NCI-H446 (cell line): ENCODE measurements at regions not wholly inside any gene's neighbourhood (a gene's known extent, or its start where the extent isn't known, plus 50 kb on each side); places are given as distances from the start of the nearest gene placed in this dataset.

Source experiments
- DNase-seq, 2 experiments: peaks; one replicate each; lab custom pipeline; 2025; lab: John Stamatoyannopoulos, UW

- DNase-seq, result no peak
Observed at GRCh38 chr5:106584268-106584667, 1086.5 kb downstream of the EFNA5 start.

GRCh38 chr5:106578736-106579135 lies 1092.0 kb downstream of the EFNA5 start:
- DNase-seq, result no peak

GRCh38 chr5:106574820-106575219 lies 1095.9 kb downstream of the EFNA5 start:
- no peak for DNase-seq

- no peak for DNase-seq
Observed at GRCh38 chr5:106566031-106566430, 1104.7 kb downstream of the EFNA5 start.

- DNase-seq, result peak; percentile 40 to 80
Observed at GRCh38 chr5:106545325-106545724, 1125.4 kb downstream of the EFNA5 start.

GRCh38 chr5:106543330-106543729 lies 1127.4 kb downstream of the EFNA5 start:
- no peak for DNase-seq

- DNase-seq, result no peak
Observed at GRCh38 chr5:106530150-106530549, 1140.6 kb downstream of the EFNA5 start.

GRCh38 chr5:106525438-106525837 lies 1145.3 kb downstream of the EFNA5 start:
- DNase-seq, result no peak

- no peak for DNase-seq
Observed at GRCh38 chr5:106523852-106524251, 1146.9 kb downstream of the EFNA5 start.

- DNase-seq, result peak in 1 of 2 experiments; percentile 27
Observed at GRCh38 chr5:106522296-106522695, 1148.4 kb downstream of the EFNA5 start.

GRCh38 chr5:106521701-106522100 lies 1149.0 kb downstream of the EFNA5 start:
- peak; percentile 59 to 84 for DNase-seq

GRCh38 chr5:106510321-106510720 lies 1160.4 kb downstream of the EFNA5 start:
- no peak for DNase-seq

GRCh38 chr5:106508894-106509293 lies 1161.8 kb downstream of the EFNA5 start:
- DNase-seq, result no peak

- DNase-seq, result no peak
Observed at GRCh38 chr5:106493910-106494309, 1176.8 kb downstream of the EFNA5 start.

GRCh38 chr5:106489004-106489403 lies 1181.7 kb downstream of the EFNA5 start:
- DNase-seq, result no peak

- DNase-seq, result no peak
Observed at GRCh38 chr5:106488407-106488806, 1182.3 kb downstream of the EFNA5 start.

- no peak for DNase-seq
Observed at GRCh38 chr5:106481374-106481773, 1189.4 kb downstream of the EFNA5 start.

- DNase-seq, result no peak
Observed at GRCh38 chr5:106476630-106477029, 1194.1 kb downstream of the EFNA5 start.

GRCh38 chr5:106474066-106474465 lies 1196.7 kb downstream of the EFNA5 start:
- DNase-seq, result no peak

- no peak for DNase-seq
Observed at GRCh38 chr5:106459541-106459940, 1211.2 kb downstream of the EFNA5 start.

GRCh38 chr5:106454651-106455415 lies 1215.9 kb downstream of the EFNA5 start:
- peak in 1 of 2 experiments; percentile 25 for DNase-seq

GRCh38 chr5:106454050-106454449 lies 1216.7 kb downstream of the EFNA5 start:
- DNase-seq, result no peak

- DNase-seq, result no peak
Observed at GRCh38 chr5:106451998-106452397, 1218.7 kb downstream of the EFNA5 start.

GRCh38 chr5:106443746-106444145 lies 1227.0 kb downstream of the EFNA5 start:
- no peak for DNase-seq
